Neural cell (in vitro differentiated cells): ENCODE measurements at regions not wholly inside any gene's neighbourhood (a gene's known extent, or its start where the extent isn't known, plus 50 kb on each side); places are given as distances from the start of the nearest gene placed in this dataset.

Source experiments
- H2AFZ ChIP-seq: fragments of 200-600, 300-800 bp; sonication (generic), shearing (Covaris generic); 2 replicates; pipeline ENCODE4 v1.6.0; 2014; ENCODE audit warnings: low read depth, mild to moderate bottlenecking, antibody characterized with exemption, low read length, moderate library complexity
- H3F3A ChIP-seq: fragments of 200-600 bp; shearing (Covaris generic); 2 replicates; pipeline ENCODE4 v1.6.1; 2016; ENCODE audit warnings: mild to moderate bottlenecking, moderate library complexity, mixed read lengths, antibody characterized with exemption, low read length; ENCODE audit not compliant: insufficient read depth, poor library complexity, severe bottlenecking
- H3K27ac ChIP-seq: fragments of 200-600, 300-800 bp; sonication (generic), shearing (Covaris generic); 2 replicates; pipeline ENCODE4 v1.5.1; 2014; ENCODE audit warnings: mild to moderate bottlenecking, low read length, moderate library complexity
- H3K27me3 ChIP-seq: fragments of 300-800, 200-600 bp; sonication (generic), shearing (Covaris generic); 2 replicates; pipeline ENCODE4 v1.6.0; 2014; ENCODE audit warnings: mild to moderate bottlenecking, low read depth, low read length, moderate library complexity; ENCODE audit not compliant: insufficient read depth
- H3K36me3 ChIP-seq: fragments of 300-800, 200-600 bp; sonication (generic), shearing (Covaris generic); 2 replicates; pipeline ENCODE4 v1.5.1; 2014; ENCODE audit warnings: mild to moderate bottlenecking, antibody characterized with exemption, low read length, moderate library complexity; ENCODE audit not compliant: insufficient read depth
- H3K4me2 ChIP-seq: fragments of 300-800, 200-600 bp; sonication (generic), shearing (Covaris generic); 2 replicates; pipeline ENCODE4 v1.6.0; 2014; ENCODE audit warnings: mild to moderate bottlenecking, low read length
- H3K4me3 ChIP-seq: fragments of 300-800, 200-600 bp; sonication (generic), shearing (Covaris generic); 2 replicates; pipeline ENCODE4 v1.5.1; 2014; ENCODE audit warnings: mild to moderate bottlenecking, low read length, moderate library complexity
- H3K79me2 ChIP-seq: fragments of 200-600 bp; shearing (Covaris generic); replicated peaks from 2 replicates; pipeline ENCODE4 v1.6.0; 2014; ENCODE audit warnings: mild to moderate bottlenecking, low read length, moderate library complexity; ENCODE audit not compliant: insufficient read depth
- H3K9ac ChIP-seq: fragments of 300-800, 200-600 bp; sonication (generic), shearing (Covaris generic); 2 replicates; pipeline ENCODE4 v1.6.1; 2016; ENCODE audit warnings: mild to moderate bottlenecking, low read length, mixed read lengths
- H3K9me2 ChIP-seq: fragments of 200-600 bp; shearing (Covaris generic); 2 replicates; pipeline ENCODE4 v1.6.1; 2016; ENCODE audit warnings: mild to moderate bottlenecking, low read length, mixed read lengths; ENCODE audit not compliant: insufficient read depth
- H3K9me3 ChIP-seq: fragments of 200-600, 300-800 bp; sonication (generic), shearing (Covaris generic); 2 replicates; pipeline ENCODE4 v1.6.1; 2016; ENCODE audit warnings: mild to moderate bottlenecking, mixed run types, low read length, moderate library complexity, mixed read lengths
- H4K20me1 ChIP-seq: fragments of 200-600 bp; shearing (Covaris generic); 2 replicates; pipeline ENCODE4 v1.6.1; 2016; ENCODE audit warnings: mild to moderate bottlenecking, mixed run types; ENCODE audit not compliant: insufficient read depth
- EP300 ChIP-seq: fragments of 450-650 bp; conservative IDR thresholded peaks from 2 replicates; pipeline ENCODE4 v1.6.1; 2014; ENCODE audit warnings: antibody characterized with exemption, mild to moderate bottlenecking, moderate library complexity; ENCODE audit not compliant: poor library complexity, severe bottlenecking
- EZH2 ChIP-seq: fragments of 200-600, 300-800 bp; shearing (Covaris generic), sonication (generic); IDR thresholded peaks from 2 replicates; pipeline ENCODE4 v1.6.1; 2014; ENCODE audit warnings: antibody characterized with exemption, low read length, borderline replicate concordance, mild to moderate bottlenecking; ENCODE audit not compliant: insufficient read depth, poor library complexity, severe bottlenecking
- MXI1 ChIP-seq: fragments of 450-650 bp; conservative IDR thresholded peaks from 2 replicates; pipeline ENCODE4 v1.6.1; 2014; ENCODE audit warnings: antibody characterized with exemption, mild to moderate bottlenecking; ENCODE audit not compliant: poor library complexity, severe bottlenecking
- POLR2AphosphoS5 ChIP-seq: IDR thresholded peaks from 2 replicates; pipeline ENCODE4 v1.6.1; 2012
- RAD21 ChIP-seq: fragments of 450-650 bp; conservative IDR thresholded peaks from 2 replicates; pipeline ENCODE4 v1.6.1; 2014; ENCODE audit warnings: antibody characterized with exemption, mild to moderate bottlenecking, moderate library complexity
- REST ChIP-seq: IDR thresholded peaks from 2 replicates; pipeline ENCODE4 v1.6.1; 2012; ENCODE audit warnings: borderline replicate concordance
- SMC3 ChIP-seq: fragments of 450-650 bp; conservative IDR thresholded peaks from 2 replicates; pipeline ENCODE4 v1.6.1; 2014; ENCODE audit warnings: antibody characterized with exemption, mild to moderate bottlenecking, moderate library complexity; ENCODE audit not compliant: poor library complexity
- TAF1 ChIP-seq: IDR thresholded peaks from 2 replicates; pipeline ENCODE4 v1.6.1; 2012; ENCODE audit warnings: low read depth
- TF ChIP-seq, protein P1 (sequence below): fragments of 450-650 bp; IDR thresholded peaks from 2 replicates; pipeline ENCODE4 v1.5.1; 2014; ENCODE audit warnings: antibody characterized with exemption, mild to moderate bottlenecking, moderate library complexity; ENCODE audit not compliant: poor library complexity, severe bottlenecking

DNA sequence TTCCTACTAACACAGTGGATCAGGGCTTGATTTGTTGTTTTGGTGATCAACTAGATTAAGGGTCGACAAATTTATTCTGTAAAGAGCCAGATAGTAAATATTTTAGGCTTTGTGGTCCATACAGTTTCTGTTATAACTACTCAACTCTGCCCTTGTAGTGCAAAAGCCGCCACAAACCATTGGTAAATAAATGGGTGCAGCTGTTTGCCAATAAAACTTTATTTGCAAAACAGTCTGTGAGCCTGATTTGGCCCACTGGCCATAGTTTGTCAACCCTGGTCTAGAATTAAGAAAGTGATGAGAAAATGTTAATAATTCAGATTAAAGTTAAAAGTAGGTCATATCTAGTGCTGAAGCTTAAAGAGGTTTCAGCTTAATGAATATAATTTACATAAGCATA, 84.0 kb upstream of the TRIM2 start:
- Histone ChIP-seq H3K9me2 (no peaks in the 10 kb centered on the region), H3K79me2 (no peaks in the 10 kb centered on the region), H3K4me2 (no peak overlapping the region), H2AFZ (no peak overlapping the region), H3K9me3 (no peaks in the 10 kb centered on the region), H3K27ac (no peak overlapping the region), H3K36me3 (no peaks in the 10 kb centered on the region), H3K4me3 (no peak overlapping the region), H3K27me3 (no peaks in the 10 kb centered on the region), H3K9ac (no peak overlapping the region), H3F3A (no peaks in the 10 kb centered on the region), H4K20me1 (no peaks in the 10 kb centered on the region)
- TF ChIP-seq EP300 (no peak), SMC3 (no peak), MXI1 (no peak), RAD21 (no peak), EZH2 (no peak), REST (no peak), TAF1 (no peak), POLR2AphosphoS5 (no peak)
- TF ChIP-seq, protein P1, sequence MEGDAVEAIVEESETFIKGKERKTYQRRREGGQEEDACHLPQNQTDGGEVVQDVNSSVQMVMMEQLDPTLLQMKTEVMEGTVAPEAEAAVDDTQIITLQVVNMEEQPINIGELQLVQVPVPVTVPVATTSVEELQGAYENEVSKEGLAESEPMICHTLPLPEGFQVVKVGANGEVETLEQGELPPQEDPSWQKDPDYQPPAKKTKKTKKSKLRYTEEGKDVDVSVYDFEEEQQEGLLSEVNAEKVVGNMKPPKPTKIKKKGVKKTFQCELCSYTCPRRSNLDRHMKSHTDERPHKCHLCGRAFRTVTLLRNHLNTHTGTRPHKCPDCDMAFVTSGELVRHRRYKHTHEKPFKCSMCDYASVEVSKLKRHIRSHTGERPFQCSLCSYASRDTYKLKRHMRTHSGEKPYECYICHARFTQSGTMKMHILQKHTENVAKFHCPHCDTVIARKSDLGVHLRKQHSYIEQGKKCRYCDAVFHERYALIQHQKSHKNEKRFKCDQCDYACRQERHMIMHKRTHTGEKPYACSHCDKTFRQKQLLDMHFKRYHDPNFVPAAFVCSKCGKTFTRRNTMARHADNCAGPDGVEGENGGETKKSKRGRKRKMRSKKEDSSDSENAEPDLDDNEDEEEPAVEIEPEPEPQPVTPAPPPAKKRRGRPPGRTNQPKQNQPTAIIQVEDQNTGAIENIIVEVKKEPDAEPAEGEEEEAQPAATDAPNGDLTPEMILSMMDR, result no peak

- H3K9ac ChIP-seq, result no peak overlapping the region
- no peaks in the 10 kb centered on the region for H3F3A ChIP-seq
- no peak for TF ChIP-seq MXI1
- TF ChIP-seq EZH2, result no peak
- TF ChIP-seq, protein P1, result no peak
- TF ChIP-seq REST, result no peak
- no peak for TF ChIP-seq POLR2AphosphoS5
- TF ChIP-seq SMC3, result no peak
- no peak for TF ChIP-seq RAD21
- TF ChIP-seq EP300, result no peak
- TF ChIP-seq TAF1, result no peak
- no peak overlapping the region for H3K4me3 ChIP-seq
- H2AFZ ChIP-seq, result no peak overlapping the region
- H3K36me3 ChIP-seq, result no peaks in the 10 kb centered on the region
- H3K9me3 ChIP-seq, result no peaks in the 10 kb centered on the region
- no peaks in the 10 kb centered on the region for H3K79me2 ChIP-seq
- no peaks in the 10 kb centered on the region for H3K27me3 ChIP-seq
- no peak overlapping the region for H3K27ac ChIP-seq
- no peaks in the 10 kb centered on the region for H4K20me1 ChIP-seq
- no peaks in the 10 kb centered on the region for H3K9me2 ChIP-seq
- H3K4me2 ChIP-seq, result no peak overlapping the region
These were observed 81.4 kb upstream of the TRIM2 start for GRCh38 chr4:153122855-153123254.
